Glutamatergic neuron (in vitro differentiated cells): ENCODE measurements at regions not wholly inside any gene's neighbourhood (a gene's known extent, or its start where the extent isn't known, plus 50 kb on each side); places are given as distances from the start of the nearest gene placed in this dataset.

Experiments used
- DNase-seq: peaks from one replicate; pipeline ENCODE4 v3.0.0; 2022
- H3K27ac Mint-ChIP-seq: one replicate; pipeline ENCODE4 v1.8.0; 2020; ENCODE audit warnings: mild to moderate bottlenecking, mixed read lengths, inconsistent platforms; ENCODE audit not compliant: unreplicated experiment
- H3K27me3 Mint-ChIP-seq: one replicate; pipeline ENCODE4 v1.8.0; 2020; ENCODE audit warnings: mild to moderate bottlenecking, moderate library complexity, mixed read lengths, inconsistent platforms; ENCODE audit not compliant: unreplicated experiment
- H3K36me3 Mint-ChIP-seq: one replicate; pipeline ENCODE4 v1.8.0; 2020; ENCODE audit warnings: mild to moderate bottlenecking, mixed read lengths, inconsistent platforms; ENCODE audit not compliant: unreplicated experiment
- H3K4me1 Mint-ChIP-seq: one replicate; pipeline ENCODE4 v1.8.0; 2020; ENCODE audit warnings: mild to moderate bottlenecking, low read depth, mixed read lengths, inconsistent platforms; ENCODE audit not compliant: unreplicated experiment
- H3K4me3 Mint-ChIP-seq: one replicate; pipeline ENCODE4 v1.8.0; 2020; ENCODE audit warnings: mild to moderate bottlenecking, mixed read lengths, inconsistent platforms; ENCODE audit not compliant: unreplicated experiment
- H3K9me3 Mint-ChIP-seq: one replicate; pipeline ENCODE4 v1.8.0; 2020; ENCODE audit warnings: mild to moderate bottlenecking, moderate library complexity, mixed read lengths, inconsistent platforms; ENCODE audit not compliant: unreplicated experiment
- CTCF ChIP-seq: fragments of 200-600 bp; sonication (generic); IDR thresholded peaks from one replicate; pipeline ENCODE4 v1.5.0; 2021; ENCODE audit not compliant: partially characterized antibody, unreplicated experiment

- no peaks in the 10 kb centered on the region for H3K9me3 Mint-ChIP-seq
- H3K27ac Mint-ChIP-seq, result no peak overlapping the region
- H3K36me3 Mint-ChIP-seq, result peaks cover 5% of the 10 kb centered on the region
- DNase-seq, result no peak
- no peak overlapping the region for H3K4me3 Mint-ChIP-seq
- no peaks in the 10 kb centered on the region for H3K4me1 Mint-ChIP-seq
- peaks cover 2% of the 10 kb centered on the region for H3K27me3 Mint-ChIP-seq
- no peak for TF ChIP-seq CTCF
These were observed 222.0 kb upstream of the CHAC2 start for GRCh38 chr2:53545604-53546003.

GRCh38 chr2:53544871-53545558 lies 222.6 kb upstream of the CHAC2 start:
- DNase-seq, result no peak
- Mint-ChIP-seq H3K36me3 (peaks cover 11% of the 10 kb centered on the region), H3K27me3 (peaks cover 2% of the 10 kb centered on the region), H3K4me3 (no peak overlapping the region), H3K4me1 (no peaks in the 10 kb centered on the region), H3K27ac (no peak overlapping the region), H3K9me3 (no peaks in the 10 kb centered on the region)
- no peak for TF ChIP-seq CTCF

DNA sequence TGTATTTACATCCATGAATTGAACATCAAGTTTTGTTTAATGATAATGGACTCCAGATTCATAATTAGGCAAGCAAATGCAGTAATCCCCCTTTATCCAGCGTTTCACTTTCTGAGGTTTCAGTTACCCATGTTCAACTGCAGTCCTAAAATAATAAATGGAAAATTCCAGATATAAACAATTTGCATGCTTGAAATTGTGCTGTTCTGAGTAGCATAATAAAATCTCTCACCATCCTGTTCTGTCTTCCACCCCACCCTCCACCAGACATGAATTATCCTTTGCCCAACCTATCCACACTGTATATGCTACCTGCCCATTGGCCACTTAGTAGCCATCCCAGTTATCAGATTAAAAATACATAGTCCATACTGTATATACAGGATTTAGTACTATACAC lies 224.5 kb upstream of the CHAC2 start:
- Mint-ChIP-seq H3K27ac (no peak overlapping the region), H3K4me1 (no peaks in the 10 kb centered on the region), H3K9me3 (no peaks in the 10 kb centered on the region), H3K27me3 (peaks cover 2% of the 10 kb centered on the region), H3K4me3 (no peak overlapping the region), H3K36me3 (peaks cover 11% of the 10 kb centered on the region)
- no peak for TF ChIP-seq CTCF
- no peak for DNase-seq

- DNase-seq, result no peak
- Mint-ChIP-seq H3K27ac (no peak overlapping the region), H3K9me3 (no peaks in the 10 kb centered on the region), H3K4me3 (no peak overlapping the region), H3K27me3 (peaks cover 2% of the 10 kb centered on the region), H3K4me1 (no peaks in the 10 kb centered on the region), H3K36me3 (peaks cover 11% of the 10 kb centered on the region)
- no peak for TF ChIP-seq CTCF
These were observed 230.8 kb upstream of the CHAC2 start for GRCh38 chr2:53536583-53537361.

GRCh38 chr2:53535234-53535840 lies 232.3 kb upstream of the CHAC2 start:
- no peaks in the 10 kb centered on the region for H3K27me3 Mint-ChIP-seq
- DNase-seq, result no peak
- no peak overlapping the region for H3K4me3 Mint-ChIP-seq
- H3K9me3 Mint-ChIP-seq, result no peaks in the 10 kb centered on the region
- peaks cover 3% of the 10 kb centered on the region for H3K36me3 Mint-ChIP-seq
- no peak overlapping the region for H3K27ac Mint-ChIP-seq
- TF ChIP-seq CTCF, result no peak
- no peaks in the 10 kb centered on the region for H3K4me1 Mint-ChIP-seq
